ENCODE measurements at regions not wholly inside any gene's neighbourhood (a gene's known extent, or its start where the extent isn't known, plus 50 kb on each side); places are given as distances from the start of the nearest gene placed in this dataset.
A peak's percentile ranks its signal among the peaks of the same experiment; 100 is the strongest.

- Histone ChIP-seq H3K27me3 (ENCODE audit: insufficient read depth, low read length, poor library complexity) (no peaks in the 10 kb centered on the region), H4K8ac (ENCODE audit: low read depth, low read length) (no peak overlapping the region), H3K79me2 (ENCODE audit: control insufficient read depth, insufficient read depth, low read length) (no peaks in the 10 kb centered on the region), H2BK15ac (replicated peaks; ENCODE audit: low read depth) (no peak overlapping the region), H3K23ac (ENCODE audit: low read length) (no peak overlapping the region), H3K4me3 (ENCODE audit: low read length) (no peak overlapping the region), H2BK120ac (ENCODE audit: low read depth, low read length) (no peak overlapping the region), H4K5ac (ENCODE audit: low read length) (no peak overlapping the region), H3K4ac (ENCODE audit: low read depth, low read length) (no peak overlapping the region), H3K27ac (ENCODE audit: low read depth, low read length) (no peak overlapping the region), H3K79me1 (ENCODE audit: low read length) (no peaks in the 10 kb centered on the region), H3K4me1 (ENCODE audit: control insufficient read depth, low read depth, low read length) (no peaks in the 10 kb centered on the region), H2AK5ac (ENCODE audit: low read length) (no peak overlapping the region), H3K9ac (ENCODE audit: low read length) (no peak overlapping the region), H3K18ac (ENCODE audit: low read length) (no peak overlapping the region), H3K36me3 (ENCODE audit: control insufficient read depth, insufficient read depth, low read length) (no peaks in the 10 kb centered on the region), H2BK5ac (ENCODE audit: low read length) (no peak overlapping the region), H3K4me2 (ENCODE audit: low read length) (no peak overlapping the region), H3K56ac (ENCODE audit: low read length) (no peak overlapping the region)
- DNase-seq = no peak
- no CpG with 5 or more reads among the region's 6 CpGs for WGBS (ENCODE audit: extremely low coverage, insufficient coverage, low lambda C conversion rate)
These were observed 460.2 kb downstream of the ICE1 start for GRCh38 chr5:5882706-5883105.

- Histone ChIP-seq H3K36me3 (ENCODE audit: control insufficient read depth, insufficient read depth, low read length) (no peaks in the 10 kb centered on the region), H3K4me3 (ENCODE audit: low read length) (no peak overlapping the region), H3K23ac (ENCODE audit: low read length) (no peak overlapping the region), H3K9ac (ENCODE audit: low read length) (no peak overlapping the region), H4K5ac (ENCODE audit: low read length) (no peak overlapping the region), H3K79me1 (ENCODE audit: low read length) (no peaks in the 10 kb centered on the region), H2BK15ac (replicated peaks; ENCODE audit: low read depth) (no peak overlapping the region), H3K27ac (ENCODE audit: low read depth, low read length) (no peak overlapping the region), H2AK5ac (ENCODE audit: low read length) (no peak overlapping the region), H3K27me3 (ENCODE audit: insufficient read depth, low read length, poor library complexity) (no peaks in the 10 kb centered on the region), H3K4me2 (ENCODE audit: low read length) (no peak overlapping the region), H2BK5ac (ENCODE audit: low read length) (no peak overlapping the region), H3K18ac (ENCODE audit: low read length) (no peak overlapping the region), H4K8ac (ENCODE audit: low read depth, low read length) (no peak overlapping the region), H3K79me2 (ENCODE audit: control insufficient read depth, insufficient read depth, low read length) (no peaks in the 10 kb centered on the region), H2BK120ac (ENCODE audit: low read depth, low read length) (no peak overlapping the region), H3K56ac (ENCODE audit: low read length) (no peak overlapping the region), H3K4me1 (ENCODE audit: control insufficient read depth, low read depth, low read length) (no peaks in the 10 kb centered on the region), H3K4ac (ENCODE audit: low read depth, low read length) (no peak overlapping the region)
- no CpG with 5 or more reads among the region's 5 CpGs for WGBS (ENCODE audit: extremely low coverage, insufficient coverage, low lambda C conversion rate)
- peak; percentile 57 for DNase-seq
These were observed 458.8 kb downstream of the ICE1 start for GRCh38 chr5:5881294-5881693.

GRCh38 chr5:5880077-5880763 is 457.7 kb downstream of the ICE1 start:
- Histone ChIP-seq H3K23ac (ENCODE audit: low read length) (no peak overlapping the region), H3K56ac (ENCODE audit: low read length) (no peak overlapping the region), H3K4me2 (ENCODE audit: low read length) (no peak overlapping the region), H3K36me3 (ENCODE audit: control insufficient read depth, insufficient read depth, low read length) (no peaks in the 10 kb centered on the region), H3K4me3 (ENCODE audit: low read length) (no peak overlapping the region), H3K4me1 (ENCODE audit: control insufficient read depth, low read depth, low read length) (no peaks in the 10 kb centered on the region), H3K79me2 (ENCODE audit: control insufficient read depth, insufficient read depth, low read length) (no peaks in the 10 kb centered on the region), H2BK5ac (ENCODE audit: low read length) (no peak overlapping the region), H3K4ac (ENCODE audit: low read depth, low read length) (no peak overlapping the region), H3K9ac (ENCODE audit: low read length) (no peak overlapping the region), H4K8ac (ENCODE audit: low read depth, low read length) (no peak overlapping the region), H2BK15ac (replicated peaks; ENCODE audit: low read depth) (no peak overlapping the region), H3K27ac (ENCODE audit: low read depth, low read length) (no peak overlapping the region), H3K27me3 (ENCODE audit: insufficient read depth, low read length, poor library complexity) (no peaks in the 10 kb centered on the region), H4K5ac (ENCODE audit: low read length) (no peak overlapping the region), H3K18ac (ENCODE audit: low read length) (no peak overlapping the region), H2BK120ac (ENCODE audit: low read depth, low read length) (no peak overlapping the region), H3K79me1 (ENCODE audit: low read length) (no peaks in the 10 kb centered on the region), H2AK5ac (ENCODE audit: low read length) (no peak overlapping the region)
- no CpG with 5 or more reads among the region's 9 CpGs for WGBS (ENCODE audit: extremely low coverage, insufficient coverage, low lambda C conversion rate)
- no peak for DNase-seq

- Histone ChIP-seq H4K5ac (ENCODE audit: low read length) (no peak overlapping the region), H3K9ac (ENCODE audit: low read length) (no peak overlapping the region), H4K8ac (ENCODE audit: low read depth, low read length) (no peak overlapping the region), H3K4me2 (ENCODE audit: low read length) (no peak overlapping the region), H3K27ac (ENCODE audit: low read depth, low read length) (no peak overlapping the region), H3K23ac (ENCODE audit: low read length) (no peak overlapping the region), H3K18ac (ENCODE audit: low read length) (no peak overlapping the region), H2BK15ac (replicated peaks; ENCODE audit: low read depth) (no peak overlapping the region), H3K4me1 (ENCODE audit: control insufficient read depth, low read depth, low read length) (no peaks in the 10 kb centered on the region), H3K79me1 (ENCODE audit: low read length) (no peaks in the 10 kb centered on the region), H3K79me2 (ENCODE audit: control insufficient read depth, insufficient read depth, low read length) (no peaks in the 10 kb centered on the region), H2BK5ac (ENCODE audit: low read length) (no peak overlapping the region), H2AK5ac (ENCODE audit: low read length) (no peak overlapping the region), H2BK120ac (ENCODE audit: low read depth, low read length) (no peak overlapping the region), H3K4me3 (ENCODE audit: low read length) (no peak overlapping the region), H3K36me3 (ENCODE audit: control insufficient read depth, insufficient read depth, low read length) (no peaks in the 10 kb centered on the region), H3K56ac (ENCODE audit: low read length) (no peak overlapping the region), H3K4ac (ENCODE audit: low read depth, low read length) (no peak overlapping the region), H3K27me3 (ENCODE audit: insufficient read depth, low read length, poor library complexity) (no peaks in the 10 kb centered on the region)
- DNase-seq = no peak
- no CpG with 5 or more reads among the region's 4 CpGs for WGBS (ENCODE audit: extremely low coverage, insufficient coverage, low lambda C conversion rate)
These were observed 434.9 kb downstream of the ICE1 start for GRCh38 chr5:5857396-5857795.

GRCh38 chr5:5854087-5854486 is 431.6 kb downstream of the ICE1 start:
- Histone ChIP-seq H4K5ac (ENCODE audit: low read length) (no peak overlapping the region), H3K4me2 (ENCODE audit: low read length) (no peak overlapping the region), H3K56ac (ENCODE audit: low read length) (no peak overlapping the region), H3K27me3 (ENCODE audit: insufficient read depth, low read length, poor library complexity) (no peaks in the 10 kb centered on the region), H3K79me1 (ENCODE audit: low read length) (no peaks in the 10 kb centered on the region), H3K18ac (ENCODE audit: low read length) (no peak overlapping the region), H3K79me2 (ENCODE audit: control insufficient read depth, insufficient read depth, low read length) (no peaks in the 10 kb centered on the region), H3K23ac (ENCODE audit: low read length) (no peak overlapping the region), H3K4ac (ENCODE audit: low read depth, low read length) (no peak overlapping the region), H3K36me3 (ENCODE audit: control insufficient read depth, insufficient read depth, low read length) (no peaks in the 10 kb centered on the region), H3K27ac (ENCODE audit: low read depth, low read length) (no peak overlapping the region), H3K9ac (ENCODE audit: low read length) (no peak overlapping the region), H2BK5ac (ENCODE audit: low read length) (no peak overlapping the region), H2AK5ac (ENCODE audit: low read length) (no peak overlapping the region), H3K4me3 (ENCODE audit: low read length) (no peak overlapping the region), H2BK120ac (ENCODE audit: low read depth, low read length) (no peak overlapping the region), H4K8ac (ENCODE audit: low read depth, low read length) (no peak overlapping the region), H2BK15ac (replicated peaks; ENCODE audit: low read depth) (no peak overlapping the region), H3K4me1 (ENCODE audit: control insufficient read depth, low read depth, low read length) (no peaks in the 10 kb centered on the region)
- no CpG with 5 or more reads among the region's 2 CpGs for WGBS (ENCODE audit: extremely low coverage, insufficient coverage, low lambda C conversion rate)
- DNase-seq = no peak

- H3K27me3 ChIP-seq (ENCODE audit: insufficient read depth, low read length, poor library complexity) = no peaks in the 10 kb centered on the region
- no peak overlapping the region for H3K4me3 ChIP-seq (ENCODE audit: low read length)
- no peak overlapping the region for H3K18ac ChIP-seq (ENCODE audit: low read length)
- H3K9ac ChIP-seq (ENCODE audit: low read length) = no peak overlapping the region
- H2BK5ac ChIP-seq (ENCODE audit: low read length) = no peak overlapping the region
- no peaks in the 10 kb centered on the region for H3K4me1 ChIP-seq (ENCODE audit: control insufficient read depth, low read depth, low read length)
- H3K56ac ChIP-seq (ENCODE audit: low read length) = no peak overlapping the region
- no peak overlapping the region for H3K4me2 ChIP-seq (ENCODE audit: low read length)
- no peak overlapping the region for H3K27ac ChIP-seq (ENCODE audit: low read depth, low read length)
- no peak overlapping the region for H2BK15ac ChIP-seq (replicated peaks; ENCODE audit: low read depth)
- H3K4ac ChIP-seq (ENCODE audit: low read depth, low read length) = no peak overlapping the region
- no peak overlapping the region for H2AK5ac ChIP-seq (ENCODE audit: low read length)
- H3K36me3 ChIP-seq (ENCODE audit: control insufficient read depth, insufficient read depth, low read length) = no peaks in the 10 kb centered on the region
- H3K23ac ChIP-seq (ENCODE audit: low read length) = no peak overlapping the region
- no CpG with 5 or more reads among the region's 12 CpGs for WGBS (ENCODE audit: extremely low coverage, insufficient coverage, low lambda C conversion rate)
- no peak overlapping the region for H2BK120ac ChIP-seq (ENCODE audit: low read depth, low read length)
- DNase-seq = peak; percentile 21
- H3K79me1 ChIP-seq (ENCODE audit: low read length) = no peaks in the 10 kb centered on the region
- no peaks in the 10 kb centered on the region for H3K79me2 ChIP-seq (ENCODE audit: control insufficient read depth, insufficient read depth, low read length)
- no peak overlapping the region for H4K5ac ChIP-seq (ENCODE audit: low read length)
- no peak overlapping the region for H4K8ac ChIP-seq (ENCODE audit: low read depth, low read length)
These were observed 416.0 kb downstream of the ICE1 start for GRCh38 chr5:5838493-5838892.

Measured in mesendoderm (in vitro differentiated cells).